ENCODE measurements at regions not wholly inside any gene's neighbourhood (a gene's known extent, or its start where the extent isn't known, plus 50 kb on each side); places are given as distances from the start of the nearest gene placed in this dataset.
A peak's percentile ranks its signal among the peaks of the same experiment; 100 is the strongest.

GRCh38 chr17:33777674-33778073 is 477.4 kb upstream of the CCL2 start:
- TF ChIP-seq MAX (IDR thresholded peaks at IDR 0.05), result no peak
- TF ChIP-seq USF1 (IDR thresholded peaks at IDR 0.05), result no peak
- TF ChIP-seq YY1 (IDR thresholded peaks at IDR 0.05; ENCODE audit: low read depth), result no peak
- TF ChIP-seq CREB1 (IDR thresholded peaks at IDR 0.05; ENCODE audit: low read depth), result no peak

DNA sequence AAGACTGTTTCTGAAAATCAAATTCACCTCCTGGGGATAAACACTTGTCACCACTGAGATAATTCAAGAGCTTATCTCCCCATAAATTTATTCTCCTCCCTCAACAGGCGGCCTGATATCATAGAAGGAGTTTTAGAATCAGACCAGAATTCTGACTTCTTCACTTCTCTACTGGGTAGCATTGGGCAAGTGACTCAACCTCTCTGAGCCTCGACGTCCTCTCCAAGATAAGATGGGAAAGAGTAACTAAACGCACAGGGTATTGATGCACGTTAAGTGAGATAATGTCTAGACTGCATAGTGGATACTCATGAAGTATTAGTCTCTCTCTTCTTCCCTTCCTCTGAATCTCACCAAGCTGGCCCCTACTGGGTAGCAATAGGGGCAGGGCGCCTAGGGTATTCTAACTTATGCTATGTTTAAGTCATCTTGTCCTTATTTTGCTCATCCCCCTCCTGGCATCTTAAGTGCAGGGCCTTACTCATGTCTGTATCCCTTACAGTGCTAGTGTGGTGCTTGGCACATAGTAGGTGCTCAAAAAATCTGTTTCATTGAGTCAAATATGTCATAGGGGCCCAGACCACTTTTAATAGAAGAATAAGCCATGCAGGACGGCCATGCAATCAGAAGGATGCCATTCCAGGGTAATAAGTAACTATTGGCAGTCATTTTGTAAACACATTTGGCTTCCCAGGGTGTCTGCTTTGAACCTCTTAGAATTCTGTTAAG is 476.4 kb upstream of the CCL2 start:
- no peak for TF ChIP-seq TCF12 (IDR thresholded peaks at IDR 0.05; ENCODE audit: low read depth)
- TF ChIP-seq YY1 (IDR thresholded peaks at IDR 0.05; ENCODE audit: low read depth), result no peak
- TF ChIP-seq NFIC (IDR thresholded peaks at IDR 0.05), result no peak
- TF ChIP-seq EGR1 (IDR thresholded peaks at IDR 0.05), result no peak
- TF ChIP-seq EP300 (IDR thresholded peaks at IDR 0.05; ENCODE audit: borderline replicate concordance), result no peak
- no peak for TF ChIP-seq USF1 (IDR thresholded peaks at IDR 0.05)
- TF ChIP-seq REST (IDR thresholded peaks at IDR 0.05; ENCODE audit: low read depth), result no peak
- TF ChIP-seq FOXM1 (IDR thresholded peaks at IDR 0.05; ENCODE audit: borderline replicate concordance, low read depth), result no peak
- TF ChIP-seq RAD21 (IDR thresholded peaks at IDR 0.05; ENCODE audit: low read depth), result no peak
- TF ChIP-seq TEAD4 (IDR thresholded peaks at IDR 0.05), result no peak

DNA sequence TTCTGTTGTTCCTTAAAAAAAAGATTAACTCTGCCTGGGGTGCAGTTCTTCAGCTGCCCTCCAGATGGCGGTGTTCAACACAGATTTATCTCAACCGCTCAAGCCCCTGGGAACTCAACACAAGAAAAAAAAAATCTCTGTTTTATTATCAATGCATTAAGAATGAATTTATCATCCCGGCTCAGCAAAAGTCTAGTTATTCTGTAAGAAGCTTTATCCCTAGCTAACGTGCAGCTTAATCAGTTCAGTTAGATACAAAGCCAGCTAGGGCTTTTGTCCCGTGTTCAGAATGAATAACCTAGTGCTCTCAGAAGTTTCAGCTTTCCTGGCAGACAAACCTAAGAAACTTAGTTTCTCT is 475.9 kb upstream of the CCL2 start:
- peak; percentile 68 for TF ChIP-seq RAD21 (IDR thresholded peaks at IDR 0.05; ENCODE audit: low read depth)
- no peak for TF ChIP-seq YY1 (IDR thresholded peaks at IDR 0.05; ENCODE audit: low read depth)

- TF ChIP-seq TAF1 (IDR thresholded peaks at IDR 0.05; ENCODE audit: low read depth), result no peak
- TF ChIP-seq EP300 (IDR thresholded peaks at IDR 0.05; ENCODE audit: borderline replicate concordance), result no peak
- TF ChIP-seq REST (IDR thresholded peaks at IDR 0.05; ENCODE audit: low read depth), result no peak
- no peak for TF ChIP-seq YY1 (IDR thresholded peaks at IDR 0.05; ENCODE audit: low read depth)
- no peak for TF ChIP-seq CREB1 (IDR thresholded peaks at IDR 0.05; ENCODE audit: low read depth)
- TF ChIP-seq ZBTB7A (IDR thresholded peaks at IDR 0.05; ENCODE audit: low read depth), result no peak
- no peak for TF ChIP-seq RAD21 (IDR thresholded peaks at IDR 0.05; ENCODE audit: low read depth)
- TF ChIP-seq EGR1 (IDR thresholded peaks at IDR 0.05), result no peak
- TF ChIP-seq FOXM1 (IDR thresholded peaks at IDR 0.05; ENCODE audit: borderline replicate concordance, low read depth), result no peak
- no peak for TF ChIP-seq TCF12 (IDR thresholded peaks at IDR 0.05; ENCODE audit: low read depth)
- no peak for TF ChIP-seq TEAD4 (IDR thresholded peaks at IDR 0.05)
- TF ChIP-seq USF1 (IDR thresholded peaks at IDR 0.05), result no peak
- TF ChIP-seq NFIC (IDR thresholded peaks at IDR 0.05), result no peak
- no peak for TF ChIP-seq MAX (IDR thresholded peaks at IDR 0.05)
- TF ChIP-seq CEBPB (IDR thresholded peaks at IDR 0.05), result no peak
Measured at GRCh38 chr17:33785281-33785680, 469.8 kb upstream of the CCL2 start.

DNA sequence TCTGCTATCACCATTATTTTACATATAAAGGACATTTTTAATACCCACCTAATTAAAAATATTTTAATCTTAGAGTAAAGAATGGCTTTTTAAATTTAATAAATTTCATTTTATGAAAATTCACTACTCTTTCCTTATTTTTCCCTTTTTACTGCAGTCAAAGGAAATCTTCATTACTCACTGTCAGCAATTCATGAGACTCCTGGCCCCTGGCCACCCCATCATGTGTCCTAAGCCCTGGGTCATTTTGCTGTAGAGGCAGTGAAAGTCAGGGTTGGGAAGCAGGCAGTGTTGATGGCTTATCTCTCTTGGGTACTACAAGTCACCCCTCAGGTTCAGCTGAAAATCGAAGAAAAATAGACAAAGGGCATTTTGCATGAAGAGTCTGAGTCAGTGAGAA is 468.6 kb upstream of the CCL2 start:
- no peak for TF ChIP-seq NFIC (IDR thresholded peaks at IDR 0.05)
- no peak for TF ChIP-seq CREB1 (IDR thresholded peaks at IDR 0.05; ENCODE audit: low read depth)
- TF ChIP-seq RAD21 (IDR thresholded peaks at IDR 0.05; ENCODE audit: low read depth), result no peak

GRCh38 chr17:33789658-33790057 is 465.4 kb upstream of the CCL2 start:
- TF ChIP-seq EGR1 (IDR thresholded peaks at IDR 0.05) (no peak), EP300 (IDR thresholded peaks at IDR 0.05; ENCODE audit: borderline replicate concordance) (no peak), CEBPB (IDR thresholded peaks at IDR 0.05) (no peak)

All from Ishikawa (cell line).